ENCODE measurements at regions not wholly inside any gene's neighbourhood (a gene's known extent, or its start where the extent isn't known, plus 50 kb on each side); places are given as distances from the start of the nearest gene placed in this dataset.

DNA sequence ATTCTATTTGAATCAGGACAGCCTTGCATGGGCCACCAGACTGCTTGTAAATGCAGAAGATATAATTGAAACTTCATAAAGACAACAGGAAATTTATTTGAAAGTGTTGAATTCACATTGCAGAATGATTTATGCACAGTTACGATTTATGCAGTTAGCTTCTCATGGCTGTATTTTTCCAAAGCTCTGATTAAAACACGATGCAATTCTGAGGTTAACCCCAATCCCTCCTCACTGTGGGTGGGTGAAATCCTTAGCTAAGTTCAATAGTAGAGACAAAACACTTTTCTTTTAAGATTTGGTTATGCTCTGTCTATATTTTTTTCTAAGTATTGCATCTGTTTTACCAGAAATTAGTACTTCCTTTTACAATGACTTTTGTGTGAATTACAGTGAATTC is 728.8 kb upstream of the IGFBP3 start:
- POLR2A ChIA-PET: no interaction called here
- no peak for ATAC-seq

GRCh38 chr7:46637793-46638735 is 717.0 kb upstream of the IGFBP3 start:
- ChIA-PET CTCF (no interaction called here), POLR2A (no interaction called here)
- Mint-ChIP-seq H3K4me1 (peaks cover 3% of the 10 kb centered on the region; the same call in 1 of the 2 replicates), H3K27me3 (ENCODE audit: low read depth) (peaks cover 4% of the 10 kb centered on the region), H3K4me3 (no peak overlapping the region), H3K27ac (no peak overlapping the region), H3K9me3 (peaks cover 13% of the 10 kb centered on the region), H3K36me3 (no peaks in the 10 kb centered on the region)
- no peak for DNase-seq (ENCODE audit: low spot score)
- no peak for ATAC-seq
- TF ChIP-seq E2F1 (CRISPR knock-in tag; IDR thresholded peaks at IDR 0.05) (no peak), RELA (CRISPR knock-in tag; IDR thresholded peaks at IDR 0.05; ENCODE audit: borderline replicate concordance) (no peak)
- TF ChIP-seq, protein P1, sequence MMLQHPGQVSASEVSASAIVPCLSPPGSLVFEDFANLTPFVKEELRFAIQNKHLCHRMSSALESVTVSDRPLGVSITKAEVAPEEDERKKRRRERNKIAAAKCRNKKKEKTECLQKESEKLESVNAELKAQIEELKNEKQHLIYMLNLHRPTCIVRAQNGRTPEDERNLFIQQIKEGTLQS (CRISPR knock-in tag; conservative IDR thresholded peaks at IDR 0.05): no peak
- TF ChIP-seq, protein P2, sequence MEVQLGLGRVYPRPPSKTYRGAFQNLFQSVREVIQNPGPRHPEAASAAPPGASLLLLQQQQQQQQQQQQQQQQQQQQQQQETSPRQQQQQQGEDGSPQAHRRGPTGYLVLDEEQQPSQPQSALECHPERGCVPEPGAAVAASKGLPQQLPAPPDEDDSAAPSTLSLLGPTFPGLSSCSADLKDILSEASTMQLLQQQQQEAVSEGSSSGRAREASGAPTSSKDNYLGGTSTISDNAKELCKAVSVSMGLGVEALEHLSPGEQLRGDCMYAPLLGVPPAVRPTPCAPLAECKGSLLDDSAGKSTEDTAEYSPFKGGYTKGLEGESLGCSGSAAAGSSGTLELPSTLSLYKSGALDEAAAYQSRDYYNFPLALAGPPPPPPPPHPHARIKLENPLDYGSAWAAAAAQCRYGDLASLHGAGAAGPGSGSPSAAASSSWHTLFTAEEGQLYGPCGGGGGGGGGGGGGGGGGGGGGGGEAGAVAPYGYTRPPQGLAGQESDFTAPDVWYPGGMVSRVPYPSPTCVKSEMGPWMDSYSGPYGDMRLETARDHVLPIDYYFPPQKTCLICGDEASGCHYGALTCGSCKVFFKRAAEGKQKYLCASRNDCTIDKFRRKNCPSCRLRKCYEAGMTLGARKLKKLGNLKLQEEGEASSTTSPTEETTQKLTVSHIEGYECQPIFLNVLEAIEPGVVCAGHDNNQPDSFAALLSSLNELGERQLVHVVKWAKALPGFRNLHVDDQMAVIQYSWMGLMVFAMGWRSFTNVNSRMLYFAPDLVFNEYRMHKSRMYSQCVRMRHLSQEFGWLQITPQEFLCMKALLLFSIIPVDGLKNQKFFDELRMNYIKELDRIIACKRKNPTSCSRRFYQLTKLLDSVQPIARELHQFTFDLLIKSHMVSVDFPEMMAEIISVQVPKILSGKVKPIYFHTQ (CRISPR knock-in tag; IDR thresholded peaks at IDR 0.05): no peak

More for the DNA sequence above, 728.8 kb upstream of the IGFBP3 start:
- H3K4me3 Mint-ChIP-seq: no peak overlapping the region
- peaks cover 35% of the 10 kb centered on the region for H3K9me3 Mint-ChIP-seq
- CTCF ChIA-PET: no interaction called here
- no peak for DNase-seq (ENCODE audit: low spot score)
- H3K27ac Mint-ChIP-seq: no peak overlapping the region
- no peaks in the 10 kb centered on the region for H3K27me3 Mint-ChIP-seq (ENCODE audit: low read depth)
- peaks cover 11% of the 10 kb centered on the region for H3K4me1 Mint-ChIP-seq
- peaks cover 13% of the 10 kb centered on the region for H3K36me3 Mint-ChIP-seq
- TF ChIP-seq FOXK1 (CRISPR knock-in tag; IDR thresholded peaks at IDR 0.05) (no peak), TCF7 (CRISPR knock-in tag; IDR thresholded peaks at IDR 0.05; ENCODE audit: low read depth) (no peak), ZNF423 (CRISPR knock-in tag; IDR thresholded peaks at IDR 0.05) (no peak), NFYB (CRISPR knock-in tag; conservative IDR thresholded peaks at IDR 0.05; ENCODE audit: low read depth) (no peak), CBFB (CRISPR knock-in tag; IDR thresholded peaks at IDR 0.05; ENCODE audit: low read depth) (no peak), CREB1 (CRISPR knock-in tag; IDR thresholded peaks at IDR 0.05) (no peak), GTF2I (CRISPR knock-in tag; conservative IDR thresholded peaks at IDR 0.05) (no peak), SP1 (CRISPR knock-in tag; conservative IDR thresholded peaks at IDR 0.05) (no peak)
- TF ChIP-seq, protein P3, sequence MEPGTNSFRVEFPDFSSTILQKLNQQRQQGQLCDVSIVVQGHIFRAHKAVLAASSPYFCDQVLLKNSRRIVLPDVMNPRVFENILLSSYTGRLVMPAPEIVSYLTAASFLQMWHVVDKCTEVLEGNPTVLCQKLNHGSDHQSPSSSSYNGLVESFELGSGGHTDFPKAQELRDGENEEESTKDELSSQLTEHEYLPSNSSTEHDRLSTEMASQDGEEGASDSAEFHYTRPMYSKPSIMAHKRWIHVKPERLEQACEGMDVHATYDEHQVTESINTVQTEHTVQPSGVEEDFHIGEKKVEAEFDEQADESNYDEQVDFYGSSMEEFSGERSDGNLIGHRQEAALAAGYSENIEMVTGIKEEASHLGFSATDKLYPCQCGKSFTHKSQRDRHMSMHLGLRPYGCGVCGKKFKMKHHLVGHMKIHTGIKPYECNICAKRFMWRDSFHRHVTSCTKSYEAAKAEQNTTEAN (CRISPR knock-in tag; IDR thresholded peaks at IDR 0.05): no peak

DNA sequence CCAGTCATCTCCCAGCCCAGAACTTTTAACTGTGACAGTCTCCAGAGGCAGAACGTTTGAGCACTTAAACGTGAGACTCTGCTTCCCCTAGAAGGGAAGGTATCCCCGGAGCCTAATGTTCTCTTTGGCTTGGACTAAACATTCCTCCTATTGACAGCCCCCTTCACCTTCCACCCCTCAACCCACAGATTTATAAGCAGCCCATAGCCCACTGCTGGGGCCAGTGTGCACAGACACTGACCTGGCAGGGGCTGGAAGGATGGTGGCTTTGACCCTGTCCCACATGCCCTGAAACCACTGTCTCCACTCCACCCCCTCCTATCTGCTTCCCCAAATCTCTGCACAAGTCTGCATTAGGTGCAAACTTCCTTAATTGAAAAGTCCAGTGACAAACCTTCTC is 715.0 kb upstream of the IGFBP3 start:
- no peak for ATAC-seq
- H3K27me3 Mint-ChIP-seq (ENCODE audit: low read depth): peaks cover 4% of the 10 kb centered on the region
- H3K9me3 Mint-ChIP-seq: peaks cover 17% of the 10 kb centered on the region
- H3K36me3 Mint-ChIP-seq: no peaks in the 10 kb centered on the region
- no peak overlapping the region for H3K4me3 Mint-ChIP-seq
- TF ChIP-seq ZMAT4 (CRISPR knock-in tag; IDR thresholded peaks at IDR 0.05) (no peak), NFE2L1 (CRISPR knock-in tag; IDR thresholded peaks at IDR 0.05) (no peak), CDX4 (CRISPR knock-in tag; IDR thresholded peaks at IDR 0.05; ENCODE audit: borderline replicate concordance) (no peak), GRHL2 (CRISPR knock-in tag; IDR thresholded peaks at IDR 0.05; ENCODE audit: insufficient replicate concordance, severe bottlenecking) (no peak), MYBL2 (CRISPR knock-in tag; IDR thresholded peaks at IDR 0.05) (no peak)
- TF ChIP-seq, protein P4, sequence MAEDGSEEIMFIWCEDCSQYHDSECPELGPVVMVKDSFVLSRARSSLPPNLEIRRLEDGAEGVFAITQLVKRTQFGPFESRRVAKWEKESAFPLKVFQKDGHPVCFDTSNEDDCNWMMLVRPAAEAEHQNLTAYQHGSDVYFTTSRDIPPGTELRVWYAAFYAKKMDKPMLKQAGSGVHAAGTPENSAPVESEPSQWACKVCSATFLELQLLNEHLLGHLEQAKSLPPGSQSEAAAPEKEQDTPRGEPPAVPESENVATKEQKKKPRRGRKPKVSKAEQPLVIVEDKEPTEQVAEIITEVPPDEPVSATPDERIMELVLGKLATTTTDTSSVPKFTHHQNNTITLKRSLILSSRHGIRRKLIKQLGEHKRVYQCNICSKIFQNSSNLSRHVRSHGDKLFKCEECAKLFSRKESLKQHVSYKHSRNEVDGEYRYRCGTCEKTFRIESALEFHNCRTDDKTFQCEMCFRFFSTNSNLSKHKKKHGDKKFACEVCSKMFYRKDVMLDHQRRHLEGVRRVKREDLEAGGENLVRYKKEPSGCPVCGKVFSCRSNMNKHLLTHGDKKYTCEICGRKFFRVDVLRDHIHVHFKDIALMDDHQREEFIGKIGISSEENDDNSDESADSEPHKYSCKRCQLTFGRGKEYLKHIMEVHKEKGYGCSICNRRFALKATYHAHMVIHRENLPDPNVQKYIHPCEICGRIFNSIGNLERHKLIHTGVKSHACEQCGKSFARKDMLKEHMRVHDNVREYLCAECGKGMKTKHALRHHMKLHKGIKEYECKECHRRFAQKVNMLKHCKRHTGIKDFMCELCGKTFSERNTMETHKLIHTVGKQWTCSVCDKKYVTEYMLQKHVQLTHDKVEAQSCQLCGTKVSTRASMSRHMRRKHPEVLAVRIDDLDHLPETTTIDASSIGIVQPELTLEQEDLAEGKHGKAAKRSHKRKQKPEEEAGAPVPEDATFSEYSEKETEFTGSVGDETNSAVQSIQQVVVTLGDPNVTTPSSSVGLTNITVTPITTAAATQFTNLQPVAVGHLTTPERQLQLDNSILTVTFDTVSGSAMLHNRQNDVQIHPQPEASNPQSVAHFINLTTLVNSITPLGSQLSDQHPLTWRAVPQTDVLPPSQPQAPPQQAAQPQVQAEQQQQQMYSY (CRISPR knock-in tag; IDR thresholded peaks at IDR 0.05): no peak
- ChIA-PET POLR2A (no interaction called here), CTCF (no interaction called here)
- DNase-seq (ENCODE audit: low spot score): no peak
- no peak overlapping the region for H3K27ac Mint-ChIP-seq
- peaks cover 3% of the 10 kb centered on the region; the same call in 1 of the 2 replicates for H3K4me1 Mint-ChIP-seq
